RWPE1 (cell line): ENCODE measurements at regions not wholly inside any gene's neighbourhood (a gene's known extent, or its start where the extent isn't known, plus 50 kb on each side); places are given as distances from the start of the nearest gene placed in this dataset.

Source experiments
- CTCF ChIA-PET: fragments of 350-600 bp; sonication (Branson Sonifier 250); formaldehyde crosslinking; extraction: SDS; loops from one replicate; lab custom pipeline; 2021; lab: Yijun Ruan, JAX
- POLR2A ChIA-PET: fragments of 400-600 bp; formaldehyde crosslinking; extraction: SDS; loops from one replicate; lab custom pipeline; 2020; ENCODE audit warnings: antibody characterized with exemption; ENCODE audit not compliant: low non-redundant PET; lab: Yijun Ruan, JAX
- DNase-seq: peaks from one replicate; pipeline ENCODE4 v3.0.0; 2012; ENCODE audit warnings: low spot score
- H3K27ac ChIP-seq: fragments of 450-650 bp; 2 replicates; pipeline ENCODE4 v1.5.1; 2017
- CTCF ChIP-seq: fragments of 450-650 bp; conservative IDR thresholded peaks from 2 replicates; pipeline ENCODE4 v1.5.1; 2017; ENCODE audit warnings: low read depth, mild to moderate bottlenecking

GRCh38 chr1:168991667-168992475 is 114.6 kb upstream of the ATP1B1 start:
- no peak for TF ChIP-seq CTCF
- H3K27ac ChIP-seq = no peak overlapping the region
- peak; percentile 66 for DNase-seq
- ChIA-PET CTCF (interaction anchor here (0.6 kb wide), 2 partner anchors 319 to 356 kb away, joined by 3 read pairs; no protein-coding TSS in a partner anchor), POLR2A (no interaction called here)

GRCh38 chr1:169001353-169001752 is 105.1 kb upstream of the ATP1B1 start:
- ChIA-PET POLR2A (no interaction called here), CTCF (no interaction called here)
- no peak overlapping the region for H3K27ac ChIP-seq
- TF ChIP-seq CTCF = no peak
- no peak for DNase-seq

DNA sequence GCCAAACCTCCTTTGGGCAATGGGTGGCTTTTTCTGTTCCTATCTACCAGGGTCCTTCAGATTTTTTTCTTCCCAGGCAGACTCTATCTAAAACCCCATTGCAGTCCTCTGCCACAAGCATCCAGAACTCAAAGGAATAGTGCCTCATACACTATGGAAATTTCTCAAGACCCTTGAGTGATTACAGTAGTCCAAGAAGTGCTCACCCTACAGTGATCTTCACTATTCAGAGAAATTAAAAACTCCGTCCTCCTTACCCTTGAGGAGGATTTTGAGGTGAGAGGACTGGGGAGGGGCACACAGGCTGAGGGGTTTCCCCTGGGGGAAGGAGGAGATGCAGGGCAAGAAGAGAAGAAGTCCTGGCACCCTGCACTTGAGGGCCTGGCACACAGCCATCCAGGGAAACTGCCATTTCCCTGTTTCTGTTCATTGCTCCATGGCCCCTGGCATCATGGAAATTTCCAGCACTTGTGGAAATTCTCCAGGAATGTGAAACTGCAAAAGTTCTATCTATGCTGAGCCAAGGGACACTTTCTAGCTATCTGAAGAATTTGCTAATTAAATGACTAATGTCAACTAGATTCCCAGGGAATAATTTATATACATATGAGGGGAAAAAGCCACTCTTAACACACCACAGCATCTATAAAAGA is 102.5 kb upstream of the ATP1B1 start:
- DNase-seq = no peak
- H3K27ac ChIP-seq = no peak overlapping the region
- ChIA-PET CTCF (interaction anchor here (0.6 kb wide), 1 partner anchor 97 kb away, joined by 4 read pairs; no protein-coding TSS in a partner anchor), POLR2A (no interaction called here)
- TF ChIP-seq CTCF = no peak

DNA sequence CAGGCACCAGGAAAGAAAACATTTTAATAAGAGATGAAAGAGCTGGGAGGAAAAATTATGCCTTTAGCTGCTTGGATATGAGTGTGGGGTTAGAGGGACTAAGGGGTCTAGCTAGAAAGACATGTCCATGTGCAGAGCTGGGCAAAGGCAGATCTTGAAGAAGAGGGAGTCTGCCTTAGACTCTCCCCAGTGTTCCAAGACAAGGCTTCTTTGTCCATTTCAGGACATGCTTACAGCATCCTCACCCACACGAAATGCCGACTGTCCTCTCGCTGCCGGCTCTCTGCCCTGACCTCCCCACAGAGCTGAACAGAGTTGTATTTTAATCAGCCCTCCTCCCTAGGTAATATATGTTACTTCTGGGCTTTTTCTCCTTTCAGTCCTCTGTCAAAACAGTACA is 100.7 kb upstream of the ATP1B1 start:
- ChIA-PET POLR2A (no interaction called here), CTCF (no interaction called here)
- no peak for DNase-seq
- no peak overlapping the region for H3K27ac ChIP-seq
- no peak for TF ChIP-seq CTCF

DNA sequence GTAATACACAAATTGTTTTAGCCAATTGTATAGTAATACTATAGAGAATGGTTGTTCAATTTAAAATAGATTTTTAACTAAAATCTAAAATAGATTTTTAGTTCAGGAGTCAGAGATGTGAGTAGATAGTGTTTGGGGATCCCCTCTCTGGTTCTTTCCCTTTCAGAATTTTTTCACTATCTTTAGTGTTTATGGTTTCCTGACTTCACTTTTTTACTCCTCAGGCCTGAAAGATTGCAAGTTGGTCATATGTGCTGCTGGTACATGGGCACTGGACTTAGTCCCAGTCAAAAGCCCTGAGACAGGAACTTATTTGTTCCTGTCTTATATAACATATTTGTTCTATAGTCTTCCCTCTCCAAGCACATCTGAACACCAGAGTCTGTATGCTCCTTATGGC is 96.8 kb upstream of the ATP1B1 start:
- ChIA-PET POLR2A (no interaction called here), CTCF (interaction anchor here (0.7 kb wide), 1 partner anchor 208 kb away, joined by 5 read pairs; no protein-coding TSS in a partner anchor)
- no peak for TF ChIP-seq CTCF

DNA sequence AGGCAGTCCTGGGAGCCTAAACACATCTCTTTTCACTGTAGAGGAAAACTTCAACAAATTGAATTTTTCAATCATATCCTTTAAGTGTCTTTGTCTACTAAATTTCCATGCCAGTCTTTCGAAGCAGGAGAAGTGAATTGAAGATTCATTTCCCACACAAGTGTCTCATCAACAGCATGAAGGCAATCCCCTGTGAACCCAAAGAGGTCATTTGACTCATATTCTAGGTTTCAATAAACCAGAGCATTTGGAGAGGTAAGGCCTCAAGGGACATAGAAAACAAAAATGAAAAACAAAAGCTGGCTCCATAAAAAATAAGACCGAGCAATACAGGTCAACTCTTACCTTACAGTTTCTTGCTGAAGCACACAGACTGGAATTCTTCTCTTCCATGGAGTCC is 94.1 kb upstream of the ATP1B1 start:
- ChIA-PET CTCF (no interaction called here), POLR2A (no interaction called here)
- H3K27ac ChIP-seq = no peak overlapping the region
- no peak for TF ChIP-seq CTCF
- no peak for DNase-seq

More for the DNA sequence above, 96.8 kb upstream of the ATP1B1 start:
- no peak for DNase-seq
- no peak overlapping the region for H3K27ac ChIP-seq
